K562 (cell line): ENCODE measurements at regions not wholly inside any gene's neighbourhood (a gene's known extent, or its start where the extent isn't known, plus 50 kb on each side); places are given as distances from the start of the nearest gene placed in this dataset.

Experiments used
- ATAC-seq: fragments of 200-7000 bp; cut with Tn5 transposase; 3 replicates; pipeline ENCODE4 v1.9.1; 2020; ENCODE audit warnings: moderate library complexity
- BruUV-seq: library from RNA; stranded (reverse); fragments of 400-500 nt; replicated peaks from 2 replicates; lab custom pipeline; 2021; lab: Mats Ljungman, UMichigan
- CTCF ChIA-PET: fragments of 300-600 bp; formaldehyde crosslinking; extraction: SDS; loops from one replicate; lab custom pipeline; 2021; ENCODE audit warnings: low intra/inter-chr PET ratio; lab: Yijun Ruan, JAX
- POLR2A ChIA-PET: fragments of 300-600, 350-650 bp; sonication (Branson Sonifier 250); formaldehyde crosslinking; extraction: SDS; loops from one replicate; lab custom pipeline; 2021; ENCODE audit warnings: antibody characterized with exemption, inconsistent platforms; lab: Yijun Ruan, JAX
- DNase-seq, 4 experiments: peaks; one replicate each; pipeline versions ENCODE4 v3.0.0 to v3.0.0-alpha.2; 2011 to 2018; ENCODE audit warnings: low spot score in 3 of 4, mixed read lengths in 3 of 4; ENCODE audit errors: extremely low read depth in 1 of 4
- FAIRE-seq: peaks from 2 replicates; lab custom pipeline; 2011; peaks lifted over from hg19 to GRCh38; lab: Jason Lieb, UNC
- H2AFZ ChIP-seq: 2 replicates; pipeline ENCODE4 v1.6.0; 2011; ENCODE audit warnings: low read depth, low read length, control low read depth, inconsistent platforms
- H3K27ac ChIP-seq: fragments of 200-600 bp; 3 replicates; pipeline ENCODE4 v1.8.0; 2011; ENCODE audit warnings: low read depth, mild to moderate bottlenecking, control low read depth, inconsistent platforms, low read length, moderate library complexity, mixed read lengths; ENCODE audit errors: extremely low read depth
- H3K27me3 ChIP-seq, 2 experiments: fragments of 300-600 bp in 1 of 2; 2 replicates in 1 of 2; 3 replicates in 1 of 2; pipeline versions ENCODE4 v1.6.0 to v1.8.0; 2011; ENCODE audit warnings: inconsistent platforms in 2 of 2, low read length in 2 of 2, mild to moderate bottlenecking in 1 of 2, mixed read lengths in 1 of 2, moderate library complexity in 1 of 2; ENCODE audit not compliant: control insufficient read depth in 2 of 2, insufficient read depth in 2 of 2
- H3K36me3 ChIP-seq: fragments of 300-600 bp; 3 replicates; pipeline ENCODE4 v1.8.0; 2011; ENCODE audit warnings: mild to moderate bottlenecking, low read length, inconsistent platforms; ENCODE audit not compliant: control insufficient read depth, insufficient read depth
- H3K4me1 ChIP-seq, 2 experiments: fragments of 200-600 bp in 1 of 2; replicated peaks in 1 of 2; 2 replicates in 1 of 2; 3 replicates in 1 of 2; pipeline versions ENCODE4 v1.5.1 to v1.8.0; 2011; ENCODE audit warnings: inconsistent platforms in 2 of 2, low read length in 2 of 2, mild to moderate bottlenecking in 1 of 2, mixed read lengths in 1 of 2, moderate library complexity in 1 of 2; ENCODE audit not compliant: control insufficient read depth in 2 of 2, insufficient read depth in 2 of 2
- H3K4me2 ChIP-seq: 2 replicates; pipeline ENCODE4 v1.6.1; 2011; ENCODE audit warnings: low read length, control low read depth, inconsistent platforms, mixed read lengths; ENCODE audit not compliant: insufficient read depth
- H3K4me3 ChIP-seq: fragments of 200-600 bp; sonication (generic), shearing (Covaris generic); 2 replicates; pipeline ENCODE4 v1.5.1; 2016; ENCODE audit warnings: control low read depth, inconsistent platforms
- H3K79me2 ChIP-seq: fragments of 200-600 bp; 3 replicates; pipeline ENCODE4 v1.8.0; 2011; ENCODE audit warnings: low read length, inconsistent platforms; ENCODE audit not compliant: control insufficient read depth, insufficient read depth
- H3K9ac ChIP-seq, 2 experiments: 2 replicates each; pipeline versions ENCODE4 v1.6.0 to v1.6.1; 2011; ENCODE audit warnings: low read depth in 2 of 2, low read length in 2 of 2, control low read depth in 1 of 2, inconsistent platforms in 1 of 2, mild to moderate bottlenecking in 1 of 2, mixed read lengths in 1 of 2; ENCODE audit not compliant: insufficient read depth in 1 of 2
- H3K9me1 ChIP-seq: one replicate; pipeline ENCODE4 v1.6.0; 2011; ENCODE audit warnings: inconsistent platforms, mild to moderate bottlenecking, low read length, moderate library complexity; ENCODE audit not compliant: control insufficient read depth, insufficient read depth
- H3K9me3 ChIP-seq: replicated peaks from 2 replicates; pipeline ENCODE4 v1.5.1; 2011; ENCODE audit warnings: low read depth, low read length, inconsistent platforms; ENCODE audit not compliant: control insufficient read depth, insufficient read depth
- H4K20me1 ChIP-seq: replicated peaks from 2 replicates; pipeline ENCODE4 v1.6.1; 2011; ENCODE audit warnings: low read length, inconsistent platforms, mixed read lengths; ENCODE audit not compliant: control insufficient read depth, insufficient read depth
- CCAR2 ChIP-seq: fragments of 200-400 bp; formaldehyde crosslinking; IDR thresholded peaks from 2 replicates; pipeline ENCODE4 v1.6.1; 2017; ENCODE audit warnings: mild to moderate bottlenecking, low read depth, low read length
- COPS2 ChIP-seq: fragments of 450-650 bp; conservative IDR thresholded peaks from 2 replicates; pipeline ENCODE4 v1.6.1; 2016; ENCODE audit warnings: mild to moderate bottlenecking, moderate library complexity
- CREBBP ChIP-seq: IDR thresholded peaks from one replicate; pipeline ENCODE4 v1.6.1; 2012; ENCODE audit warnings: low read depth, mild to moderate bottlenecking, control low read depth, inconsistent platforms, low read length
- GABPB2 ChIP-seq: fragments of 250-450 bp; sonication (Bioruptor Pico); conservative IDR thresholded peaks from 2 replicates; pipeline ENCODE4 v1.5.1; 2021; ENCODE audit warnings: mild to moderate bottlenecking
- HSF4 ChIP-seq: fragments of 250-450 bp; sonication (Bioruptor Pico); IDR thresholded peaks from 2 replicates; pipeline ENCODE4 v2.1.2; 2022; ENCODE audit warnings: mild to moderate bottlenecking, moderate library complexity, borderline replicate concordance
- ILF3 ChIP-seq: fragments of 450-650 bp; IDR thresholded peaks from 2 replicates; pipeline ENCODE4 v1.6.1; 2018; ENCODE audit warnings: antibody characterized with exemption, mild to moderate bottlenecking, moderate library complexity, borderline replicate concordance
- KLF13 ChIP-seq: fragments of 450-650 bp; IDR thresholded peaks from 2 replicates; pipeline ENCODE4 v1.6.1; 2016; ENCODE audit warnings: missing genetic modification characterization, low read depth, mild to moderate bottlenecking, missing compliant biosample characterization, moderate library complexity, borderline replicate concordance
- L3MBTL2 ChIP-seq: fragments of 450-650 bp; IDR thresholded peaks from 2 replicates; pipeline ENCODE4 v1.6.1; 2016; ENCODE audit warnings: mild to moderate bottlenecking, moderate library complexity
- SMAD4 ChIP-seq: fragments of 250-450 bp; sonication (Bioruptor Pico); conservative IDR thresholded peaks from 2 replicates; pipeline ENCODE4 v1.8.0; 2021; ENCODE audit warnings: inconsistent platforms, mild to moderate bottlenecking, moderate library complexity
- SRSF1 ChIP-seq: fragments of 200-400 bp; formaldehyde crosslinking; IDR thresholded peaks from 2 replicates; pipeline ENCODE4 v1.6.1; 2017; ENCODE audit warnings: mild to moderate bottlenecking, low read depth, low read length, moderate library complexity
- TFAM ChIP-seq: fragments of 250-450 bp; sonication (Bioruptor Pico); conservative IDR thresholded peaks from 2 replicates; pipeline ENCODE4 v1.5.0; 2021; ENCODE audit warnings: mild to moderate bottlenecking, moderate library complexity
- ZNF174 ChIP-seq: fragments of 250-450 bp; sonication (Bioruptor Pico); IDR thresholded peaks from 2 replicates; pipeline ENCODE4 v1.4.0; 2020; ENCODE audit warnings: mild to moderate bottlenecking
- ZNF354B ChIP-seq: fragments of 250-450 bp; sonication (Bioruptor Pico); IDR thresholded peaks from 2 replicates; pipeline ENCODE4 v1.4.0; 2020
- WGBS: fragments of 100-300 bp; shearing (Covaris generic); methylation state at CpG from one replicate; pipeline ENCODE4 v1.1.6; 2016; ENCODE audit warnings: low coverage, mixed read lengths; ENCODE audit not compliant: insufficient coverage; ENCODE audit errors: missing lambda C conversion rate; 5-methylcytosine and 5-hydroxymethylcytosine counted together
- in situ Hi-C: fragments of 300-500 bp; cut with MboI; formaldehyde crosslinking; loops from 4 replicates; pipeline ENCODE4 v1.15.0; 2018; ENCODE audit warnings: inconsistent platforms, mixed read lengths
- intact Hi-C: fragments of 100-400 bp; cut with micrococcal nuclease; formaldehyde crosslinking; loops from 2 replicates; pipeline ENCODE4 v1.14.2; 2022
- TF ChIP-seq, protein P1 (sequence below): fragments of 250-450 bp; sonication (Bioruptor Pico); IDR thresholded peaks from 2 replicates; pipeline ENCODE4 v1.4.0; 2020
- TF ChIP-seq, protein P2 (sequence below): fragments of 250-450 bp; sonication (Bioruptor Pico); IDR thresholded peaks from 2 replicates; pipeline ENCODE4 v1.5.1; 2021; ENCODE audit warnings: mild to moderate bottlenecking
- TF ChIP-seq, protein P3 (sequence below): fragments of 250-450 bp; sonication (Bioruptor Pico); IDR thresholded peaks from 2 replicates; pipeline ENCODE4 v1.8.0; 2021; ENCODE audit warnings: borderline replicate concordance, mild to moderate bottlenecking, moderate library complexity; ENCODE audit not compliant: poor library complexity, severe bottlenecking

DNA sequence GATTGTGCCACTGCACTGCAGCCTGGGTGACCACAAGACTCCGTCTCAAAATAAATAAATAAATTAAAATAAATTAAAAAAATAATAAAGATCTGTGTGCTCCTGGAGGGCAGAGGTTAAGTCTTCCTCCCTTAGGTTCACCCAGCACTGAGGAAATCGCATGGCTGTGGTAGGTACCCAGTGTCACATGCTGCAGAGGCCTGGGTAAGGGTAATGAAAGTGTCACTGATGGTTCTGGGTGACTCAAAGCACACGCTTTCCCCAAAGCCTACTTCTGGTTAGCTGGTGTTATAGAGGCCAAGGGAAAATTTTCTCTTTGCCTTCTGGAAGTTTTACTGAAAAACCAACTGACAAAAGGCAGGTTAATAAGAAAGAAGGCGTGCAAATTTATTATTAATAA is 88.8 kb upstream of the ITGB1 start:
- Histone ChIP-seq H4K20me1 (no peaks in the 10 kb centered on the region), H3K9me3 (no peaks in the 10 kb centered on the region), H3K27ac (no peak overlapping the region), H2AFZ (no peak overlapping the region), H3K36me3 (no peaks in the 10 kb centered on the region), H3K4me1 (no peaks in the 10 kb centered on the region), H3K4me3 (no peak overlapping the region), H3K9ac (no peak overlapping the region), H3K27me3 (peaks cover 4% of the 10 kb centered on the region in 2 experiments; a peak in 4 of 5 replicates), H3K79me2 (no peaks in the 10 kb centered on the region), H3K9me1 (no peaks in the 10 kb centered on the region), H3K4me2 (no peak overlapping the region)
- CTCF ChIA-PET: no interaction called here
- POLR2A ChIA-PET: interaction anchor here (0.5 kb wide), 1 partner anchor 8 kb away, joined by 3 read pairs; no protein-coding TSS in a partner anchor
- ATAC-seq (no peak), DNase-seq (no peak), FAIRE-seq (no peak)
- 11% methylated on average over 4 of the region's 4 CpGs for WGBS
- intact Hi-C loops (no loop called here), in situ Hi-C loops (no loop called here)
- BruUV-seq: no TSS peak
- TF ChIP-seq, protein P1, sequence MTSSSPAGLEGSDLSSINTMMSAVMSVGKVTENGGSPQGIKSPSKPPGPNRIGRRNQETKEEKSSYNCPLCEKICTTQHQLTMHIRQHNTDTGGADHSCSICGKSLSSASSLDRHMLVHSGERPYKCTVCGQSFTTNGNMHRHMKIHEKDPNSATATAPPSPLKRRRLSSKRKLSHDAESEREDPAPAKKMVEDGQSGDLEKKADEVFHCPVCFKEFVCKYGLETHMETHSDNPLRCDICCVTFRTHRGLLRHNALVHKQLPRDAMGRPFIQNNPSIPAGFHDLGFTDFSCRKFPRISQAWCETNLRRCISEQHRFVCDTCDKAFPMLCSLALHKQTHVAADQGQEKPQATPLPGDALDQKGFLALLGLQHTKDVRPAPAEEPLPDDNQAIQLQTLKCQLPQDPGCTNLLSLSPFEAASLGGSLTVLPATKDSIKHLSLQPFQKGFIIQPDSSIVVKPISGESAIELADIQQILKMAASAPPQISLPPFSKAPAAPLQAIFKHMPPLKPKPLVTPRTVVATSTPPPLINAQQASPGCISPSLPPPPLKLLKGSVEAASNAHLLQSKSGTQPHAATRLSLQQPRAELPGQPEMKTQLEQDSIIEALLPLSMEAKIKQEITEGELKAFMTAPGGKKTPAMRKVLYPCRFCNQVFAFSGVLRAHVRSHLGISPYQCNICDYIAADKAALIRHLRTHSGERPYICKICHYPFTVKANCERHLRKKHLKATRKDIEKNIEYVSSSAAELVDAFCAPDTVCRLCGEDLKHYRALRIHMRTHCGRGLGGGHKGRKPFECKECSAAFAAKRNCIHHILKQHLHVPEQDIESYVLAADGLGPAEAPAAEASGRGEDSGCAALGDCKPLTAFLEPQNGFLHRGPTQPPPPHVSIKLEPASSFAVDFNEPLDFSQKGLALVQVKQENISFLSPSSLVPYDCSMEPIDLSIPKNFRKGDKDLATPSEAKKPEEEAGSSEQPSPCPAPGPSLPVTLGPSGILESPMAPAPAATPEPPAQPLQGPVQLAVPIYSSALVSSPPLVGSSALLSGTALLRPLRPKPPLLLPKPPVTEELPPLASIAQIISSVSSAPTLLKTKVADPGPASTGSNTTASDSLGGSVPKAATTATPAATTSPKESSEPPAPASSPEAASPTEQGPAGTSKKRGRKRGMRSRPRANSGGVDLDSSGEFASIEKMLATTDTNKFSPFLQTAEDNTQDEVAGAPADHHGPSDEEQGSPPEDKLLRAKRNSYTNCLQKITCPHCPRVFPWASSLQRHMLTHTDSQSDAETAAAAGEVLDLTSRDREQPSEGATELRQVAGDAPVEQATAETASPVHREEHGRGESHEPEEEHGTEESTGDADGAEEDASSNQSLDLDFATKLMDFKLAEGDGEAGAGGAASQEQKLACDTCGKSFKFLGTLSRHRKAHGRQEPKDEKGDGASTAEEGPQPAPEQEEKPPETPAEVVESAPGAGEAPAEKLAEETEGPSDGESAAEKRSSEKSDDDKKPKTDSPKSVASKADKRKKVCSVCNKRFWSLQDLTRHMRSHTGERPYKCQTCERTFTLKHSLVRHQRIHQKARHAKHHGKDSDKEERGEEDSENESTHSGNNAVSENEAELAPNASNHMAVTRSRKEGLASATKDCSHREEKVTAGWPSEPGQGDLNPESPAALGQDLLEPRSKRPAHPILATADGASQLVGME (CRISPR knock-in tag): no peak
- TF ChIP-seq ZNF354B (CRISPR knock-in tag): no peak
- TF ChIP-seq KLF13: no peak
- TF ChIP-seq HSF4 (CRISPR knock-in tag): no peak
- no peak for TF ChIP-seq CREBBP
- TF ChIP-seq SRSF1: no peak
- no peak for TF ChIP-seq COPS2
- TF ChIP-seq SMAD4 (CRISPR knock-in tag): no peak
- TF ChIP-seq, protein P2, sequence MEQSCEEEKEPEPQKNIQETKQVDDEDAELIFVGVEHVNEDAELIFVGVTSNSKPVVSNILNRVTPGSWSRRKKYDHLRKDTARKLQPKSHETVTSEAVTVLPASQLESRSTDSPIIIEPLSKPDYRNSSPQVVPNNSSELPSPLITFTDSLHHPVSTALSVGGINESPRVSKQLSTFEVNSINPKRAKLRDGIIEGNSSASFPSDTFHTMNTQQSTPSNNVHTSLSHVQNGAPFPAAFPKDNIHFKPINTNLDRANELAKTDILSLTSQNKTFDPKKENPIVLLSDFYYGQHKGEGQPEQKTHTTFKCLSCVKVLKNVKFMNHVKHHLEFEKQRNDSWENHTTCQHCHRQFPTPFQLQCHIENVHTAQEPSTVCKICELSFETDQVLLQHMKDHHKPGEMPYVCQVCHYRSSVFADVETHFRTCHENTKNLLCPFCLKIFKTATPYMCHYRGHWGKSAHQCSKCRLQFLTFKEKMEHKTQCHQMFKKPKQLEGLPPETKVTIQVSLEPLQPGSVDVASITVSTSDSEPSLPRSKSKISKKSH (CRISPR knock-in tag): no peak
- no peak for TF ChIP-seq GABPB2 (CRISPR knock-in tag)
- TF ChIP-seq, protein P3, sequence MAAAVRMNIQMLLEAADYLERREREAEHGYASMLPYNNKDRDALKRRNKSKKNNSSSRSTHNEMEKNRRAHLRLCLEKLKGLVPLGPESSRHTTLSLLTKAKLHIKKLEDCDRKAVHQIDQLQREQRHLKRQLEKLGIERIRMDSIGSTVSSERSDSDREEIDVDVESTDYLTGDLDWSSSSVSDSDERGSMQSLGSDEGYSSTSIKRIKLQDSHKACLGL (CRISPR knock-in tag): no peak
- no peak for TF ChIP-seq L3MBTL2
- TF ChIP-seq ILF3: no peak
- no peak for TF ChIP-seq TFAM (CRISPR knock-in tag)
- no peak for TF ChIP-seq ZNF174 (CRISPR knock-in tag)
- TF ChIP-seq CCAR2: no peak
